ENCODE measurements at regions not wholly inside any gene's neighbourhood (a gene's known extent, or its start where the extent isn't known, plus 50 kb on each side); places are given as distances from the start of the nearest gene placed in this dataset.

GRCh38 chr12:25327321-25327720 is 76.6 kb upstream of the KRAS start:
- Histone ChIP-seq H3K4me1 (ENCODE audit: control insufficient read depth, extremely low read depth, insufficient read depth, low read length) (peaks cover 13% of the 10 kb centered on the region), H3K4me2 (ENCODE audit: insufficient read depth, low read length) (no peak overlapping the region), H3K27me3 (ENCODE audit: control insufficient read depth in 2 of 2, insufficient read depth in 2 of 2, low read length in 2 of 2) (peaks cover 3 to 5% of the 10 kb centered on the region in 2 experiments), H3K9me3 (replicated peaks; ENCODE audit: control insufficient read depth, insufficient read depth, low read length) (no peaks in the 10 kb centered on the region), H3K79me2 (ENCODE audit: control insufficient read depth, insufficient read depth, low read length) (no peaks in the 10 kb centered on the region), H3K36me3 (ENCODE audit: control insufficient read depth in 2 of 2, extremely low read depth in 1 of 2, insufficient read depth in 2 of 2, low read length in 2 of 2) (no peaks in the 10 kb centered on the region), H3K27ac (ENCODE audit: insufficient read depth, low read depth, low read length) (no peak overlapping the region), H2AFZ (ENCODE audit: low read depth, low read length) (no peak overlapping the region), H3K9ac (replicated peaks; ENCODE audit: extremely low read depth, insufficient read depth, low read length) (no peak overlapping the region), H3K4me3 (replicated peaks in 1 of 3; ENCODE audit: insufficient read depth in 1 of 3, low read depth in 1 of 3, low read length in 3 of 3) (no peak overlapping the region), H3K9me1 (replicated peaks; ENCODE audit: control insufficient read depth, extremely low read depth, insufficient read depth, low read length) (no peaks in the 10 kb centered on the region), H4K20me1 (replicated peaks; ENCODE audit: control insufficient read depth, extremely low read depth, insufficient read depth, low read length) (no peaks in the 10 kb centered on the region)
- FAIRE-seq (no peak), DNase-seq (ENCODE audit: low read depth, low spot score) (peak; percentile 31)
- ChIA-PET CTCF (interaction anchor here (0.6 to 1.6 kb wide), 2 partner anchors 60 to 106 kb away, joined by 5 read pairs; no protein-coding TSS in a partner anchor), POLR2A (no interaction called here)
- TF ChIP-seq JUN (IDR thresholded peaks at IDR 0.05; ENCODE audit: borderline replicate concordance, insufficient read depth, insufficient read length, low read depth) (no peak), EZH2 (IDR thresholded peaks at IDR 0.05; ENCODE audit: borderline replicate concordance, low read depth, low read length, severe bottlenecking) (no peak), POLR2A (IDR thresholded peaks at IDR 0.05; ENCODE audit: low read depth, low read length) (no peak), MYC (IDR thresholded peaks at IDR 0.05; ENCODE audit: low read depth, low read length) (no peak)
- no TSS peak for BruUV-seq (replicated peaks)
- intact Hi-C loops (cut with micrococcal nuclease) (loop anchor here (5.0 kb wide), 1 partner anchor 75 kb away; the partner anchor contains the start of gene KRAS), dilution Hi-C loops (cut with MboI; ENCODE audit: extremely low pct_ligation_motif_present, low sequenced_read_pairs) (no loop called here)

DNA sequence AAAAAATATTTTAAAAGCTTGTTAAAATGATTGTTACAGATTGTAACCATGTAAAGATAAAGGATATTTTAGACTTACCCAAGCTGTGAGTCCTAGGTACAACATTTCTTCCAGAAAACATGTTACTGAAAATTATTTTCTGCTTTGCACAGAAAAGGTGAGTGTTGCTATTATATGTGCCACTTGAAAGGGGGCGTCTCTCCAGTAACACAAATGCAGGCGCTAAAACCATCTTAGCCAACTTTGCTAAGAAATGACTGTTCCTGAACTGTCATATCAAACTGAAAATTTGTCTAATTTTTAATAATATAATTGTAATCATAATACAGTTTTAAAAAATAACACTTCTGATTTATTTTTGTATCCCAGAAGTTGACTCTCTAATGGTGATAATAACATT is 75.6 kb upstream of the KRAS start:
- POLR2A ChIA-PET, result no interaction called here
- no peaks in the 10 kb centered on the region for H4K20me1 ChIP-seq (replicated peaks; ENCODE audit: control insufficient read depth, extremely low read depth, insufficient read depth, low read length)
- H3K27me3 ChIP-seq (ENCODE audit: control insufficient read depth in 2 of 2, insufficient read depth in 2 of 2, low read length in 2 of 2), result peaks cover 3 to 4% of the 10 kb centered on the region in 2 experiments
- no TSS peak for BruUV-seq (replicated peaks)
- H3K27ac ChIP-seq (ENCODE audit: insufficient read depth, low read depth, low read length), result no peak overlapping the region
- no peaks in the 10 kb centered on the region for H3K9me3 ChIP-seq (replicated peaks; ENCODE audit: control insufficient read depth, insufficient read depth, low read length)
- H3K36me3 ChIP-seq (ENCODE audit: control insufficient read depth in 2 of 2, extremely low read depth in 1 of 2, insufficient read depth in 2 of 2, low read length in 2 of 2), result no peaks in the 10 kb centered on the region
- CTCF ChIA-PET, result no interaction called here
- no peaks in the 10 kb centered on the region for H3K9me1 ChIP-seq (replicated peaks; ENCODE audit: control insufficient read depth, extremely low read depth, insufficient read depth, low read length)
- TF ChIP-seq JUN (IDR thresholded peaks at IDR 0.05; ENCODE audit: borderline replicate concordance, insufficient read depth, insufficient read length, low read depth) (no peak), POLR2A (IDR thresholded peaks at IDR 0.05; ENCODE audit: low read depth, low read length) (no peak), GATA2 (IDR thresholded peaks at IDR 0.05; ENCODE audit: insufficient read depth, insufficient read length, low read depth, low read length) (no peak), POLR2AphosphoS5 (IDR thresholded peaks at IDR 0.05; ENCODE audit: insufficient read depth, low read depth, low read length) (no peak), MAX (IDR thresholded peaks at IDR 0.05; ENCODE audit: insufficient read depth, insufficient read length) (no peak), EZH2 (IDR thresholded peaks at IDR 0.05; ENCODE audit: borderline replicate concordance, low read depth, low read length, severe bottlenecking) (no peak), FOS (IDR thresholded peaks at IDR 0.05; ENCODE audit: borderline replicate concordance, insufficient read depth, low read length) (no peak), MYC (IDR thresholded peaks at IDR 0.05; ENCODE audit: low read depth, low read length) (no peak)
- TF ChIP-seq, protein P1, sequence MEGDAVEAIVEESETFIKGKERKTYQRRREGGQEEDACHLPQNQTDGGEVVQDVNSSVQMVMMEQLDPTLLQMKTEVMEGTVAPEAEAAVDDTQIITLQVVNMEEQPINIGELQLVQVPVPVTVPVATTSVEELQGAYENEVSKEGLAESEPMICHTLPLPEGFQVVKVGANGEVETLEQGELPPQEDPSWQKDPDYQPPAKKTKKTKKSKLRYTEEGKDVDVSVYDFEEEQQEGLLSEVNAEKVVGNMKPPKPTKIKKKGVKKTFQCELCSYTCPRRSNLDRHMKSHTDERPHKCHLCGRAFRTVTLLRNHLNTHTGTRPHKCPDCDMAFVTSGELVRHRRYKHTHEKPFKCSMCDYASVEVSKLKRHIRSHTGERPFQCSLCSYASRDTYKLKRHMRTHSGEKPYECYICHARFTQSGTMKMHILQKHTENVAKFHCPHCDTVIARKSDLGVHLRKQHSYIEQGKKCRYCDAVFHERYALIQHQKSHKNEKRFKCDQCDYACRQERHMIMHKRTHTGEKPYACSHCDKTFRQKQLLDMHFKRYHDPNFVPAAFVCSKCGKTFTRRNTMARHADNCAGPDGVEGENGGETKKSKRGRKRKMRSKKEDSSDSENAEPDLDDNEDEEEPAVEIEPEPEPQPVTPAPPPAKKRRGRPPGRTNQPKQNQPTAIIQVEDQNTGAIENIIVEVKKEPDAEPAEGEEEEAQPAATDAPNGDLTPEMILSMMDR (IDR thresholded peaks at IDR 0.05; ENCODE audit: extremely low read depth in 1 of 2, insufficient read depth in 1 of 2, low read depth in 1 of 2, low read length in 2 of 2), result no peak
- H3K79me2 ChIP-seq (ENCODE audit: control insufficient read depth, insufficient read depth, low read length), result no peaks in the 10 kb centered on the region
- H3K9ac ChIP-seq (replicated peaks; ENCODE audit: extremely low read depth, insufficient read depth, low read length), result no peak overlapping the region
- no peak for FAIRE-seq
- dilution Hi-C loops (cut with MboI; ENCODE audit: extremely low pct_ligation_motif_present, low sequenced_read_pairs), result no loop called here
- H3K4me3 ChIP-seq (replicated peaks in 1 of 3; ENCODE audit: insufficient read depth in 1 of 3, low read depth in 1 of 3, low read length in 3 of 3), result no peak overlapping the region
- no peak overlapping the region for H2AFZ ChIP-seq (ENCODE audit: low read depth, low read length)
- no peak overlapping the region for H3K4me2 ChIP-seq (ENCODE audit: insufficient read depth, low read length)
- intact Hi-C loops (cut with micrococcal nuclease), result loop anchor here (5.0 kb wide), 1 partner anchor 74 kb away; the partner anchor contains the start of gene KRAS
- DNase-seq (ENCODE audit: low read depth, low spot score), result no peak
- peaks cover 14% of the 10 kb centered on the region for H3K4me1 ChIP-seq (ENCODE audit: control insufficient read depth, extremely low read depth, insufficient read depth, low read length)

Measured in endothelial cell of umbilical vein (primary cell).